ENCODE measurements at regions not wholly inside any gene's neighbourhood (a gene's known extent, or its start where the extent isn't known, plus 50 kb on each side); places are given as distances from the start of the nearest gene placed in this dataset.

DNA sequence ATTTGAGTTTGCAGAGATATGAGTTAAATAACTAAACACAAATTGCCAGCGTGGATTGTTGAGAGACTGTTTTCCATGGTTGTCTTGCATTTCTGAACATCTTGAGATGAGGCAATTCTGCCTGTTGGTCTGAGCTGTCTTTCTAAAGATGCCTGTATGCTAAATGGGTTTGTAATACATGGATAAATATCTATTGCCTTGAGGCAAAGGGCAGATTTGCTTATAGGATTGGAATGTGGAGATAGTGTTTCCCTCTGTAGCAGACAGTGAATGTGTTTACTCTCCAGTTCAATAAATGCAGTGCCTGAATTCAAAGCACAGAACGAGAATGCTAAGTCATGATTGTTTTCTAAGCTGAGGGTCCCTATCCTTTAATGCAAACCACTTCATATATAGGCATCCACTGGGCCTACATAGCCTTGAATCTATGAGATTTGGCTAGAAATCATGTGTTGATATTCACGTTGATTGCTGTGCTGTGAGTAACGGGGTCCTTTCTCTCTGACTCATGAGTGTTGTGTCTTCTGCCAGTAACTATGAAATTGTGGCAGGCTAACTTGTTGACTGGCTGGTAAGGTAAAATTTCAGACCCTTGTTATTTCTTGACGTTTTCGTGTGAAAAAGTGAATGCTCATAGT, 2554.8 kb downstream of the PCDH9 start:
- TF ChIP-seq CTCF (conservative IDR thresholded peaks at IDR 0.05; ENCODE audit: low read length) (no peak), EZH2phosphoT487 (IDR thresholded peaks at IDR 0.05; ENCODE audit: borderline replicate concordance) (no peak)

Measured in Loucy (cell line).